ENCODE measurements at regions not wholly inside any gene's neighbourhood (a gene's known extent, or its start where the extent isn't known, plus 50 kb on each side); places are given as distances from the start of the nearest gene placed in this dataset.
"Not testable (repeated sequence)": the region's sequence is repeated elsewhere in the genome, so short reads cannot be mapped to it uniquely, and the experiment has no call there.

DNA sequence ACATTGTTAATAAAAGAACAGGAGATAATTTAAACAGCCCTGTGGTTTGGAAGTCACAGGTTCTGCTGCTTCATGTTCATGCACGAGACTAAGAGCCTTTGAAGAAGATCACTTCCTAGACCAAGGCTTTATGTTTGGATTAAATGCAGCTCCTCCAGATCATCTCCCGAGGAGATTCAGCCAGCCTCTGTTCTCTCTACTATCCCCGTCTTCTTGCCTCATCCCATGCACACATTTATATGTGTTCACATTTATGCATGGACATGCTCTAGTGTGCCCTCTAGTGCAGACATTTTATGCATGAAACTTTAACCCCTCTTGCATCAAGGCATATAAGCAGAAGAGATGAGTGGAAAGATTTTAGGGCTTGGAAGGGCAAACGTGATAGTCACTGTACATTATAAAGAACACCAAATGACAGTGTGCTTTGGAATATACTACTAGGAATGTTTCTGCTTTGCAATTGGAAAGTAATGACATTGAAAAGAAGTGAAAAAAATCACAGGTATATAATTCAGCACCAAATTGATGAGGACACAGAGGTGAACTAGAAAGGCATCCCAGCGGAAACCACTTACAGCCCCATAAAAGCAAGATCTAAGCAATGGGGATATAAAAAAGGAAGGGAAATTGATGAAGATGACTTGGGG is 271.5 kb upstream of the PLGLB2 start:
- not testable (repeated sequence) for DNase-seq (ENCODE audit: low read depth in 2 of 3, low spot score in 2 of 3)

GRCh38 chr2:87476936-87477335 is 271.0 kb upstream of the PLGLB2 start:
- not testable (repeated sequence) for DNase-seq (ENCODE audit: low read depth in 2 of 3, low spot score in 2 of 3)

- DNase-seq (ENCODE audit: low read depth in 2 of 3, low spot score in 2 of 3), result not testable (repeated sequence)
Observed at GRCh38 chr2:87477669-87478428, 270.0 kb upstream of the PLGLB2 start.

- not testable (repeated sequence) for DNase-seq (ENCODE audit: low read depth in 2 of 3, low spot score in 2 of 3)
Observed at GRCh38 chr2:87478911-87479310, 269.0 kb upstream of the PLGLB2 start.

DNA sequence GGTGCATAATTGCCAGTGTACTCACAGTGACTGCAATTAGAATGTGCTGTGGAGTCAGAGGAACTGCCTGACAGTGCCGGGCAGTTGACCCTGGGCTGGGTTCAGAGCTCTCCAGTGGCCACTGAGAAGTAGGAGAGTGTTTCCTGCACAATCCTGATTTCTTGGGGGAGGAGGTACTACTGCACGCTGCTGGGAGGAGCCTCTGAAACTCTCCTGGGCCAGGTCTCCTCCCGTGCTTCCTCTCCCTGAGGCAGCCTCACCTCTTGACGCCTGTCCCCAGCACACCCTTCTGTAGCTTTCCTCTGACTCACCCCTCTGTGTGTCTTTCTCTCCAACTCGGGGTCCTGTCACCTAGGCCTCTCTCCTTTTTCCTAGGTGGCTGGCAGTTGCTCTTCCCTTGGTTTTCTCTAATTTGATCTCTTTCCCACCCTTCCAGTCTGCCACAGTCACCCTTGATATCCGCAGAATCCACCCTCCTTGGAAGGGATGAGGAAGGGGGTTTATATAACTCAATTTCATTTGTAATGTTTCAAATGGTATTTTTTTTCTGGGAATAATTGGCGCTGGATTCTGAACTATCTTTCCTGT is 264.7 kb upstream of the PLGLB2 start:
- not testable (repeated sequence) for DNase-seq (ENCODE audit: low read depth in 2 of 3, low spot score in 2 of 3)

GRCh38 chr2:87484363-87484762 is 263.5 kb upstream of the PLGLB2 start:
- DNase-seq (ENCODE audit: low read depth in 2 of 3, low spot score in 2 of 3), result not testable (repeated sequence)

DNA sequence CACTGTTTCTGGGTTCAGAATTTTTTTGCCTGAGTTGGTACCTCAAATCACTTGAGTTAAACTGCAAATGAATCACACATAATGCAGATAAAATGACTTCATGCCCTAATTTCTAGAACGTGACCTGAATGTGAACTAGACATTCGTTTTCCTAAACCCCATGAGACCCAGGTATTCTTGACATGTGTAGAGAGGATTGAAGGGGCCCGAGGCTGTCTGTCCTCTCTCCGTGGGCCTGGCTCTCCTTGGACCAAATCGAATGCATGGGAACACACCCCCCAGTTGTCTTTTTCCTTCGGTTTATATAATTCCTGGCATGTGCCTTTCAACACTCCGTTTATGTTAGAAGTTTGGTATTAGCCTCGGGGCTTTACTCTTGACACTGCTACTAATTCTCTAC is 262.4 kb upstream of the PLGLB2 start:
- DNase-seq (ENCODE audit: low read depth in 2 of 3, low spot score in 2 of 3), result not testable (repeated sequence)

GRCh38 chr2:87485884-87486283 is 262.0 kb upstream of the PLGLB2 start:
- not testable (repeated sequence) for DNase-seq (ENCODE audit: low read depth in 2 of 3, low spot score in 2 of 3)

DNA sequence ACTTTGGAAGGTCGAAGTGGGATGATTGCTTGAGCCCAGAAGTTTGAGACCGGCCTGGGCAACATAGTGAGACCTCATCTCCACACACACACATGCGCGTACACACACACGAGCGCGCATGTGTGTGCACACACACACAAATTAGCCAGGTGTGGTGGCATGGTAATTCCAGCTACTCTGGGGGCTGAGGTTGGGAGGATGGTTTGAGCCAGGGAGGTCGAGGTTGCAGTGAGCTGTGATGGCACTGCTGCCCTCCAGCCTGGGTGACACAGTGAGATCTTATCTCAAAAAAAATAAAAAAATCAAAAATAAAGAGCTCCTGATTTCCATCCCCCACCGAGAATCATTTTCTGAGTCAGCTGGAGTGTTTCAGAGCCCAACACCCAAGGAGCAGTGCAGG is 261.5 kb upstream of the PLGLB2 start:
- peak in 1 of 3 donors; percentile 5 for DNase-seq (ENCODE audit: low read depth in 2 of 3, low spot score in 2 of 3)

- not testable (repeated sequence) for DNase-seq (ENCODE audit: low read depth in 2 of 3, low spot score in 2 of 3)
Observed at GRCh38 chr2:87488021-87488420, 259.9 kb upstream of the PLGLB2 start.

GRCh38 chr2:87488991-87489390 is 258.9 kb upstream of the PLGLB2 start:
- not testable (repeated sequence) for DNase-seq (ENCODE audit: low read depth in 2 of 3, low spot score in 2 of 3)

DNA sequence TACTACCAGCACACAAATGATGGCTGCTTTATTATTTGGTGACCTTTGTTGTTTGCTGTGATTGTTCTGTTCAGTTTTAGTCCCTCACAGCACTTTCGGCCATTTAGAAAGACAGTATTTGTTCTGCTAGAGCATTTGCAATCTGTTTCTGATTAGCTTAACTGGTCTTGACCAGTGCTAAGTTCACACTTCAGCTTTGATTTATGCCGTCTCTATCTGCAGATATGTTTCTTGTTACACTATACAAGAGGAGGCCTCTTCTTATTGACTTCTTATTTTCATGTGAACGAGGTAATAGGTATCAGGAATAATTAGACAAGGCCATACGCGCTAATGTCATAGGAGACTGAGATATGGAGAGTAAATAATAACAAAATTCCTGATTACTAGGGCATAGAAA is 253.0 kb upstream of the PLGLB2 start:
- not testable (repeated sequence) for DNase-seq (ENCODE audit: low read depth in 2 of 3, low spot score in 2 of 3)

DNA sequence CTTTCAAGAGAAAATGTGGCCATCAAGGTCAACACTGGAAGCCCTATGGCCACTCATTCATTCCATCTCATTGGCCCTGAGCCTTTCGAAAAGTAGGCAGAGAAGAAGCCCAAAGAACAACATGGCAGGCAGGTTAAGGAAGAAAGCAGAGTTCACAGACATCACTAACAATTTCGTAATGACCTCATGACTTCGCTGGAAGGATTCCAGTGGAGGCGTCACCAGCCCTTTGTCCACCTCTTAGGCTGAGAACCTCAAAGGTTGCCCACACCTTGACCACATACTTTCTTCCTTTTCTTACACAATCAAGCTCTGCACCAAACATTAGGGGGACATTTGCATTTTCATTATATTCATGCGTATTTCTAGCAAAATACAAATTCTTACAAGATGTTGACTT is 252.4 kb upstream of the PLGLB2 start:
- not testable (repeated sequence) for DNase-seq (ENCODE audit: low read depth in 2 of 3, low spot score in 2 of 3)

GRCh38 chr2:87496036-87497006 is 251.6 kb upstream of the PLGLB2 start:
- peak in 2 of 3 donors; percentile 44 to 68 for DNase-seq (ENCODE audit: low read depth in 2 of 3, low spot score in 2 of 3)

GRCh38 chr2:87497135-87497534 is 250.8 kb upstream of the PLGLB2 start:
- DNase-seq (ENCODE audit: low read depth in 2 of 3, low spot score in 2 of 3), result not testable (repeated sequence)

GRCh38 chr2:87497700-87498099 is 250.2 kb upstream of the PLGLB2 start:
- DNase-seq (ENCODE audit: low read depth in 2 of 3, low spot score in 2 of 3), result not testable (repeated sequence)

DNA sequence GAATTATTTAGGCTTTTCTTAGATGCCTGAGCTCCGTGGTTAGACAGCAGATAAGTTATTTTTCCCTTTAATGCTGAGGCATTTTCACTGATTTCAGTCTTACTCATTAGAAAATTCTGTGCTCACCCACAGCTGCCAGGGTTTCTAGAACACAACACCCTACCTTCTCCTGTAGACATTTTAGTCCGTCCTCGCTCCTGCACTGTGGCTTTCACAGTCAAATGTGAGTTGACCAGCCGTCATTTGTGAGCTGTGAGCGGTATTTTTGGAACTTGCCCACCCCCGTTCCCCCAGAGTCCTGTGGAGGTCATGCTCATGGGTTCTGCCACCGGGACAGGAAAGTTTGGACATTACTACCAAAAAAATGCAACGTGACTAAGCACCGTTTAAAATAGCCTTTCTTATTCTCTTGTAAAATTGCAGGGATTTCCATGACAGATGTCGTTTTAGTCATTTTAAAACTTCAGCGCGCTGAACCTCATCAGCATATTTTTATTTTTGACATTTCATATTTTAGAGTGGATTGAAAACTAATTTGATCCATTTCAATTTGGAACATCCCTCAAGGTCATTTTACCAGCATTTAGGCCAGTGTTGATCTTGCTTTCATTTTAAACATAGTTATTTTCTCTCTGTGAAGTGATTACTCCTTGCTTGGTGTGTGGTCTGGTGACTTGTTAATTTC is 249.6 kb upstream of the PLGLB2 start:
- not testable (repeated sequence) for DNase-seq (ENCODE audit: low read depth in 2 of 3, low spot score in 2 of 3)

DNA sequence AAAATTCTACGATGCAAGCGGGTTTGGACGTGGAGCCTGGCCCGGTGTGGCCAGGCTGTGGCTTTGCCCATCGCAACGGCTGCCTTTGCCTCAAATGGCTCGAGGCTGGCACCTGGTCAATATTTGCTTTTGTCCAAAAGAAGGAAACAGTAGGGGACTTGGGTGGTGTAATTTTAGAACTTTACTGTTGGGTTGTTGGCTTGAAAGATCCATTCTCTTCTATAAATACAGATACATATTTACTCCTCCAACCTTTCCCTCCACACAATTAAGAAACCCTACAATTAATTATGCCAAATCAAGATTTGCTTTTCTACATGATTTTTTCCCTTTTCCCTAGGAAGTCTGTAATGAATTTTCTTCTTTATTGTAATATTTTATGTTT is 249.0 kb upstream of the PLGLB2 start:
- DNase-seq (ENCODE audit: low read depth in 2 of 3, low spot score in 2 of 3), result not testable (repeated sequence)

DNA sequence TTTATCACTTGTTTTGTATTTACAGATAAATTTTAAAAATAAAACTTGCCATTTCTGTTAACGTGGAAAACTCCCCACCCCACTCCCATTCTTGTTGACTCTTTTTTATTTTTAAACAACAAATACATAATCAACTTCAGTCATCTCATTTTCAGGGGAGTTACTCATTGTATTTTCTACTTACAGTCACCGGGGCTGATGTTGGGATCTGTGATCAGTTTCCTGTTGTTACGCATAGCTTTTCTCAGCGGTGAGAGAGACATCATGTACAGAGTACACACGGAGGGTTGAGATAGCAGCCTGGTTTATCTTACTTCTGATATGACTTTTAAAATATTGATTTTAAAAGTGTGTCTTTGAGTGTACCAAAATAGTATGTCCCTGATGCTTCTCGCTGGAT is 248.0 kb upstream of the PLGLB2 start:
- not testable (repeated sequence) for DNase-seq (ENCODE audit: low read depth in 2 of 3, low spot score in 2 of 3)

DNA sequence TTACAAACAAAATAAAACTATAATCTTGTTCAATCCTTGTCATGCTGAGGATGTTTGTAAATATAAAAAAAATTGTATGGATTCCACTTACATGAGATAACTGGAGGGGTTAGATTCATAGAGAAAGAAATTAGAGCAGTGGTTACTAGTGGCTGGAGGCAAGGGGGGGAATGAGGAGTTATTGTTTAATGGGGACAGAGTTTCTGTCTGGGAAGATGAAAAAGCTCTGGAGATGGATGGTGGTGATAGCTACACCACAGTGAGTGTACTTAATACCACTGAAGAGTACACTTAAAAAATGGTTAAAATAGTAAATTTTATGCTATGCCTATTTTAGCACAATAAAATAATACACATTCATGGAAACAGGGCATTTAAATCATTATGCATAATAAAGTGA is 247.5 kb upstream of the PLGLB2 start:
- DNase-seq (ENCODE audit: low read depth in 2 of 3, low spot score in 2 of 3), result not testable (repeated sequence)

All from hematopoietic multipotent progenitor cell (in vitro differentiated cells).